AG08395 (cell line): ENCODE measurements at regions not wholly inside any gene's neighbourhood (a gene's known extent, or its start where the extent isn't known, plus 50 kb on each side); places are given as distances from the start of the nearest gene placed in this dataset.
A peak's percentile ranks its signal among the peaks of the same experiment; 100 is the strongest.
"Not testable (repeated sequence)": the region's sequence is repeated elsewhere in the genome, so short reads cannot be mapped to it uniquely, and the experiment has no call there.

ENCODE experiments used
- DNase-seq: peaks from one replicate; pipeline ENCODE4 v3.0.0; 2012; ENCODE audit warnings: mixed read lengths, low spot score

DNA sequence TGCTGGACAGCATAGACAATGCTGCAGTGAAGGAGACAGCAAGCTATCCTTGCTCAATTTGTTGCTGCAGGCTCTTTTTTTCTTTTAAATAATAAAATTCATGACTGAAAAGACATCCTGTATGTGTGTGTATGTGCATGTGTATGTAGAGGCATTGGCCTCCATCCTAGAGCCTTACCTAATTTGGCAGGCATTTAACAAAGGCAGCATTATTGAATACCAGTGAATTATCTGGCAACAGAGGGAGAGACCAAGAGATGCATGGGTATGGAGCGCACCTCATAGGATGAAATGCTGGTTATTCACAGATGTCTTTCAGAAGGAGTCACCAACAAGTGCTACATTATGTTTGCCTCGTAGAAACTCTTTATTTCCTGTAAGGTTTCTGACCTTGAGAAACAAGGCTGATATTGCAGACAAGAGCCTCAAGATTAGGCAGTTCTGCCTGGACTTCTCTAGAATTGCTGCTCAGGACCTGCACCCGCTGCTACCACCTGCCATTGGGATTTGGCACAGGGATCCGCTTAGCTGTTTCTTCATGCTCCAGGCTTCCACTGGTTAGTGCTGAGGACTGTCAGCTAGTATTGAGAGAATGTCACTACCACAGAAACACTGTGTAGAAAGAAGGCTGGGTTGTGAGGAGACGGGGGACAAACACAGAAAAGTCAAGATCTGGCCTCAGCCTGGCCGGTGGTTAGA lies 247.7 kb upstream of the RFX3 start:
- no peak for DNase-seq

DNA sequence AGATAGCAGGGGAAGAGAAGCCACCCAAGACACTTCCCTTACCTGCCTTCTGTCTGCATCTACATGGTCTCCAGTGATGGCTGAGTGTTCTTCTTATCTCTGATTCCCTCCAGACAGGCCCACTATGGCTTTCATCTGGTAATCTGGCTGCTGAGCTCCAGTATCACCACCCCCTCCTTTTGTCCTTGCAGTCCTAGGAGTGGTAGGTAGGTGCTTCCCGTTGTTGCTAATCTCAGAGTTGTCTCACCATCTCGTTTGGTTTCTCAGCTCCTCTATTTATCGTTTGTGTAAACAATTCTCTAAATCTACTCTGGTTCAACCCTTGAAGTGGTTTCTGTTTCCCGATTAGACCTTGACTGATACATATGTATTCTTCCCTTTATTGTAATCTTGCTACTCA lies 243.8 kb upstream of the RFX3 start:
- DNase-seq: no peak

GRCh38 chr9:3768712-3769457 lies 243.1 kb upstream of the RFX3 start:
- DNase-seq: peak; percentile 61

DNA sequence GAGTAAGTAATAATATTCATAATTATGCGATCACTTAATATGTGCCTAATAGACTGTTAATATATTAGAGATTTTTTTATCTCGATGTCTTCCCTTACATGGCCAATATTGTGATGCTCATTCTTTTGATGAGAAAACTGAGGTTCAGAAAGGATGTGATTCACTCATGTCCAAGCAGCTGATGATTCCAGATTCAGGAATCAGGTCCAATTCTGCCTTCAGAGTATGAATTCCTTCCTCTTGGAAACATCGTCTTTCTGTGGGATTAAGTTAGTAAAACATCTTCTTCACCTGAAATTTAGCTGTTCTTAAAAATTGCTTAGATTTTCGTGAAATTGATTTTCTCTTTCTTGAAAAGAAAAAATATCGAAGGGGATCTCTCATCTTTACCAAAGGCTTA lies 242.5 kb upstream of the RFX3 start:
- DNase-seq: peak; percentile 56

- DNase-seq: no peak
These were observed 236.3 kb upstream of the RFX3 start for GRCh38 chr9:3762076-3762475.

- no peak for DNase-seq
These were observed 234.2 kb upstream of the RFX3 start for GRCh38 chr9:3760031-3760430.

- DNase-seq: no peak
These were observed 233.2 kb upstream of the RFX3 start for GRCh38 chr9:3758816-3759576.

DNA sequence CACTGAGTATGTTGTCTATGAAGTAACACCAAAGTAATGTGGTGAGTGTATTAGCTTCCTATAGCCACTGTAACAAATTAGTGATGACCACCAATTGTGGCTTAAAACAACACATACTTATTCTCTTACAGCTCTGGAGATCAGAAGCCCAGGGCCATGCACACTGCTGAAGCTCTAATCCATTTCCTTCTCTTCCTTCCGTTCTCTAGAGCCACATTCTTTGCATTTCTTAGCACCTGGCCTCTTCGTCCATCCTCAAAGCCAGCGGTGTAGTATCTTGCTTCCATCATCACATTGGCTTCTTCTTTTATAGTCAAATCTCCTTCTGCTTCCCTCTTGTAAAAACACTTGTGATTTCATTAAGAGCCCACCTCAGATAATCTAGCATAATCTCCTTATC lies 230.3 kb upstream of the RFX3 start:
- DNase-seq: no peak

DNA sequence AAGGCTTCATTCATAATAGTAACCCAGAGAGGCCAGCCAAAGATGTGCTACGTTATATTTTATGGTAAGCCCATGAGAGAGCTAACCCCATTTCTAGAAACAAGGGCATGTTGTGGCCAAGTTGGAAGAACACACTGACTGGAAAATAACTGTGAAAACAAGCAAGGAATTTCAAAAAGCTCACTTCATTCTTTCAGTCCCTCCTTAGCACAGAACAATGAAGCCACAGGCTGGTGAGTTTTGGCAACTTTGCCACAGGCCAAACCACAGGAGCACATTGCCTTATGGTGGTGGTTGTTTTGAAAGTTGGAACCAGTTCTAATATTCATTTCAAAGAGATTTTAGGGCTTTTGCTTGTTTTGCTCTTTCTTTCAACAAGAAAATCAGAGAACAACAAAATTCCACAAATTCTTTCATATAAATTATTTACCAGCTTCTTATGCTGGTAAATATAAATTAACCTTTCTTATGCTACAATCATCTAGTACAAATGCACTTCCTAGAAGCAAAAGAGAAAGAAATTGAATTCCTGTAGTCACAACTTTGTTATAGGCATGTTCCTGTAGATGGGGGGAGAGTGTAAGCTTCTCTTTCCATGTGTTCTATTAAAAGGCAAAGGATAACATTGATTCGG lies 225.4 kb upstream of the RFX3 start:
- peak; percentile 76 for DNase-seq

GRCh38 chr9:3750321-3750720 lies 224.5 kb upstream of the RFX3 start:
- DNase-seq: no peak

GRCh38 chr9:3746296-3747275 lies 220.8 kb upstream of the RFX3 start:
- DNase-seq: peak; percentile 91

- DNase-seq: no peak
These were observed 218.2 kb upstream of the RFX3 start for GRCh38 chr9:3743901-3744413.

DNA sequence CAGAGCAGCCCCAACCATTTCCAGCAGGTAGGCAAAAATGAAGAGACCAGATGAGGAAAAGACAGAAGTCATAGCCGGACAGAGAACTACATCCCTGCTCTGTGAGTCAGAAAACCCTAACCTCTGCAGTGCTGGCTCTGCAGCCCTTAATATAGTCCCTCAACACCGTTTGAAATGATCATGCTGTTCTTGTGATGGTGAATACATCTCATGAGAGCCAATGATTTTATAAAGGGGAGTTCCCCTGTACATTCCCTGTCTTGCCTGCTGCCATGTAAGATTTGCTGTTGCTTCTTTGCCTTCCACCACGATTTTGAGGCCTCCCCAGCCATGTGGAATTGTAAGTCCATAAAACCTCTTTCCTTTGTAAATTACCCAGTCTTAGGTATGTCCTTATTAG lies 216.8 kb upstream of the RFX3 start:
- DNase-seq: no peak

DNA sequence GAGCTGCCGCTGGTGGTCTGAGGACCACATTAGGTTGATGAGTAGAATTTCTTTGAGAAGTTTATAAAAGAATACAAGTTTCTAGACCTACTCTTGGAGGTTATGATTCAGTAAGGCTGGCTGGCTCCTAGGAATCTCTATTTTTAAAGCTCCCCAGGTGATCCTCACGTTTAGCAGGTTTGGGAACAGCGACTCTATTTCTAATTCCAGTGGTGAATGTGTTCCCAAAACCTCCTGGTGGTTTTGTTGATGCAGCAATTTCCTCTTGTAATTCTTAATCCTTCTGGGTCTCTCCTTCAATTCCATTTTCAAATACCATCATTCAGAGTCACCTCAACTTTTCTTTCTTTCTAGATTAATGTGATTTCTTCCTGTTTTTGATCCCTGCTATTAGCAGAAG lies 215.9 kb upstream of the RFX3 start:
- DNase-seq: no peak

- no peak for DNase-seq
These were observed 215.1 kb upstream of the RFX3 start for GRCh38 chr9:3740690-3741419.

- no peak for DNase-seq
These were observed 210.4 kb upstream of the RFX3 start for GRCh38 chr9:3736161-3736560.

- no peak for DNase-seq
These were observed 209.4 kb upstream of the RFX3 start for GRCh38 chr9:3735251-3735650.

DNA sequence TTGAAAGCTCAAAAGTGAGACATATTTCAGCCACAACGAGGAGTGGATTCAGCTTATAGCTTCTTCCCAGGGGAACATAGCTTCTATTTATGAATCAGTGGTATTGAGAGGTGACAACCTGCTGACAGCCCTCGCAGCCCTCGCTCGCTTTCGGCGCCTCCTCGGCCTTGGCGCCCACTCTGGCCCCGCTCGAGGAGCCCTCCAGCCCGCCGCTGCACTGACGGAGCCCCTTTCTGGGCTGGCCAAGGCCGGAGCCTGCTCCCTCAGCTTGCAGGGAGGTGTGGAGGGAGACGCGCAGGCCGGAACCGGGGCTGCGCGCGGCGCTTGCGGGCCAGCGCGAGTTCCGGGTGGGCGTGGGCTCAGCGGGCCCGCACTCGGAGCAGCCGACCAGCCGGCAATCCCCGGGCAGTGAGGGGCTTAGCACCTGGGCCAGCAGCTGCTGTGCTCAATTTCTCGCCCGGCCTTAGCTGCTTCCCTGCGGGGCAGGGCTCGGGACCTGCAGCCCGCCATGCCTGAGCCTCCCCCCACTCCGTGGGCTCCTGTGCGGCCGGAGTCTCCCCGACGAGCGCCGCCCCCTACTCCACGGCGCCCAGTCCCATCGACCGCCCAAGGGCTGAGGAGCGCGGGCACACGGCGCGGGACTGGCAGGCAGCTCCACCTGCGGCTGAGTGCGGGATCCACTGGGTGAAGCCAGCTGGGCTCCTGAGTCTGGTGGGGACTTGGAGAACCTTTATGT lies 207.9 kb upstream of the RFX3 start:
- DNase-seq: not testable (repeated sequence)

DNA sequence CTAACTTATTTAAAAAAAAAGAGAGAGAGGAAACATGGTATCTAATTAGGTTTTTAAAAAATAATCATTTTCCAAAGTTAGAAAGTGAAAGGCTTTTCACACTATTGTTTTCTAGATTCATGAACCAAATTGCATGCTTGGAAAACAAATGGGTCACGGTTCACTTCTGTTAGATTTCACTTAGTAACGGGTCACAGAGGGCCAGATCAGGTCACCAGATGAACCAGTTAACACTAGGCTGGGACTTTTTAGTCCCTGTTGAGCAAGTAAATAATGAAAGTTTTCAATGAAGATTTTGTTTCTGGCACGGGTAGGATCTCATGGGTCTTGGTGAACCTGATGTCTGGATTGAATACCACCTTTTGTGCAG lies 207.2 kb upstream of the RFX3 start:
- DNase-seq: no peak
